Stimulated activated naive CD8-positive, alpha-beta T cell treated with anti-CD3 and anti-CD28 coated beads, Interleukin-15, amount 100 ng/mL, for 72 hours (primary cell): ENCODE measurements at regions not wholly inside any gene's neighbourhood (a gene's known extent, or its start where the extent isn't known, plus 50 kb on each side); places are given as distances from the start of the nearest gene placed in this dataset.

Experiments used
- ATAC-seq: fragments of 150-1000 bp; cut with Tn5 transposase; 2 replicates; pipeline ENCODE4 v1.10.0; 2021; ENCODE audit warnings: mild to moderate bottlenecking, moderate library complexity
- DNase-seq, 2 donors: peaks; one replicate each; pipeline ENCODE4 v3.0.0; 2021 to 2022
- H3K27ac Mint-ChIP-seq, 2 donors: one replicate each; pipeline ENCODE4 v1.8.0; 2022; ENCODE audit warnings: mild to moderate bottlenecking in 2 of 2, mixed read lengths in 2 of 2, moderate library complexity in 2 of 2
- H3K27me3 Mint-ChIP-seq: one replicate; pipeline ENCODE4 v1.8.0; 2022; ENCODE audit warnings: mixed read lengths
- H3K4me1 Mint-ChIP-seq: one replicate; pipeline ENCODE4 v1.8.0; 2022; ENCODE audit warnings: mild to moderate bottlenecking, mixed read lengths
- H3K4me3 Mint-ChIP-seq, 2 donors: one replicate each; pipeline ENCODE4 v1.8.0; 2022; ENCODE audit warnings: mild to moderate bottlenecking in 2 of 2, mixed read lengths in 2 of 2, moderate library complexity in 1 of 2
- H3K9me3 Mint-ChIP-seq, 2 donors: one replicate each; pipeline ENCODE4 v1.8.0; 2022; ENCODE audit warnings: mixed read lengths in 2 of 2

DNA sequence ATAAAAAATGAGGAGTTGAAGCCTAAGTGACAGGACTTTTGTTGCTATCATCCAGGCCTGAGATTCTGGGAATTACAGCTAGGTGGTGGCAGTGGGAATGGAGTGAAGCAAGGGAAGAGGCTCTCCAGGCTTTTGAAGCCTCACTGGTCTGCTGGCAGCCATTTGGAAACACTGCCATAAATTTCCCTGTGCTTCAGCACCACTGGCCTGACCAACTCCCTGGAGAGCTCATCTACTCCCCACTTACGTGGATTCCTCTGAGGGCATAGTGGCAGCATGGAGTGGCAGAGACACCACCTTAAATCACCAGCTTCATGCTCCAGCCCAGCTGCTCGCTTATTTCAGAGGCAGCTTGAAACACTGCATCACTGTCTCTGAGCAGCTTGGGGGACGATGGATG, 518.2 kb downstream of the TLR4 start:
- Mint-ChIP-seq H3K9me3 (peaks cover 4 to 8% of the 10 kb centered on the region in 2 donors), H3K27ac (no peak overlapping the region), H3K4me1 (no peaks in the 10 kb centered on the region), H3K27me3 (no peaks in the 10 kb centered on the region), H3K4me3 (no peak overlapping the region)
- no peak for DNase-seq
- ATAC-seq: no peak

- no peaks in the 10 kb centered on the region for H3K4me1 Mint-ChIP-seq
- peaks cover 4 to 8% of the 10 kb centered on the region in 2 donors for H3K9me3 Mint-ChIP-seq
- no peak for ATAC-seq
- no peak overlapping the region for H3K4me3 Mint-ChIP-seq
- no peak overlapping the region for H3K27ac Mint-ChIP-seq
- H3K27me3 Mint-ChIP-seq: no peaks in the 10 kb centered on the region
- no peak for DNase-seq
Observed at GRCh38 chr9:118223111-118223510, 518.9 kb downstream of the TLR4 start.

DNA sequence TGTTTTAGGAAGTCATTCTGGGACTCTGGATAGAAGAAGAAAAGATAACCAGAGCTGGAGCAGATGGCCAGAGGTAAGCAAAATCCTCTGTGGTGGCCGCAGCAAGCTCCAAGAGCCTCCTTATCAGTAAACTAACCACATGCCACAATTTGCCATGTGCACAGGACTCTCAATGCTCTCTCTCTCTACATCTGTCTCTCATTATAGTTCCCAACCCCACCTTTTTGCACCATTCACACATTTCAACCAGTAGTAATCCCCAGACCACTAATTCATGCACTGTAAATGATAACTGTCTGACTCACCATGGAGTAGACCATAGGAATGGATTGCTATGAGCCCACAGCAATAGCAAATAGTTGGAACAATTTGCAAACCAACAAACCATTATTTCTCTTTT, 526.1 kb downstream of the TLR4 start:
- Mint-ChIP-seq H3K4me1 (no peaks in the 10 kb centered on the region), H3K27me3 (no peaks in the 10 kb centered on the region), H3K4me3 (no peak overlapping the region), H3K27ac (no peak overlapping the region), H3K9me3 (peaks cover 0 to 9% of the 10 kb centered on the region in 2 donors)
- DNase-seq (no peak), ATAC-seq (no peak)

DNA sequence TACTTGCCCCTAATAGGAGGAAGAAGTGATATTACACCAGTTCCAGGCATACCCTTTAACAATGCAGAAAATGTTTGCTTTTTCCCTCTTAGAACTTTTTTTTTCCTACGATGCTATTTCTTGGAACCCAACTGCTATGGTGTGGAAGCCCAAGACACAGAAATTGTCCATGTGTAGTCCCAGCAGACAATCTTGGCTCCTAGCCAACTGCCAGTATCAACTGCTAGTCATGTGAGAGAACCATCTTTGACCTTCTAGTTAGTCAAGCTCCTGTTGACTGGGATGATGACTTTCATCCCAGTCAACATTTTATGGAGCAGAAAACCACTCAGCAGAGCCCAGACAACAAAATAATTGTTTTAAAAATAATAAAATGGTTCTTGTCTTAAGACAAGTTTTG, 532.4 kb downstream of the TLR4 start:
- Mint-ChIP-seq H3K4me1 (no peaks in the 10 kb centered on the region), H3K27ac (no peak overlapping the region), H3K9me3 (peaks cover 0 to 9% of the 10 kb centered on the region in 2 donors), H3K4me3 (no peak overlapping the region), H3K27me3 (no peaks in the 10 kb centered on the region)
- DNase-seq (no peak), ATAC-seq (no peak)

DNA sequence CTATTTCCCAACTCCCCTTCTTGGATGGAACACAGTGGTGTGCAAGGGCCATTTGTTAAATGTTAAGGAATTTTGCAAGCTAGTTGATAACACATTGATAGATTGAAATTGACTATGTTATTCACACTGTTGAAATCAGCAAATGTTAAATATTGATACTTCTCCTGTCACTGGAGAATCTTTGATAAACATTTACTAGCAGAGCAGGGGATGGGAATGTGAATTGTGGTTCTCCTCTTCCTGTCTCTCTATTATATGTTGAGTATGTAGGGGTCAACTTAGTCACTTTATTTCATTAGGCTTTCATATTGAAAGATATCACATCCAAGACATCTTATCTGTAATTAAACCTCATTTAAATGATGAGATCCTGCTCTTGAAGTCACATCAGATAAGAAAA, 533.9 kb downstream of the TLR4 start:
- Mint-ChIP-seq H3K4me3 (no peak overlapping the region), H3K27ac (no peak overlapping the region), H3K9me3 (no peaks in the 10 kb centered on the region), H3K4me1 (no peaks in the 10 kb centered on the region), H3K27me3 (no peaks in the 10 kb centered on the region)
- no peak for DNase-seq
- no peak for ATAC-seq

DNA sequence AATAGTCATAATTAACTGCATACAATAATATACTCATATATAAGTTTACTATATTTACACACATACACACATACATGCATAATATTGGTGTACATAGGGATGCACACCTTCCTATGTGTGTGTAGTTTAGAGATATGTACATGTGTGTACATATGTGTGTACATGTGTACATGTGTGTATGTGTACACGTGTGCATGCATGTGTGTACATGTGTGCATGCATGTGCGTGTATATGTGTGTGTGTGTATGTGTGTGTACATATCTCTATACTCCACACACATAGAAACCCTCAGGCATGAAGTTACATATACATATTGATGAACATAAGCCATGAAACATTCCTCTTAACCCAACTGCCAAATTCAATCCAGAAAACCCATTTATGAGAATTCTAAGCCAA, 547.8 kb downstream of the TLR4 start:
- ATAC-seq (no peak), DNase-seq (no peak)
- Mint-ChIP-seq H3K27ac (no peak overlapping the region), H3K4me3 (no peak overlapping the region), H3K9me3 (peaks cover 0 to 13% of the 10 kb centered on the region in 2 donors), H3K27me3 (no peaks in the 10 kb centered on the region), H3K4me1 (no peaks in the 10 kb centered on the region)

- Mint-ChIP-seq H3K27me3 (no peaks in the 10 kb centered on the region), H3K9me3 (peaks cover 19% of the 10 kb centered on the region in 2 donors), H3K4me1 (no peaks in the 10 kb centered on the region), H3K4me3 (no peak overlapping the region), H3K27ac (no peak overlapping the region)
- ATAC-seq: no peak
- no peak for DNase-seq
Observed at GRCh38 chr9:118262191-118262590, 558.0 kb downstream of the TLR4 start.

DNA sequence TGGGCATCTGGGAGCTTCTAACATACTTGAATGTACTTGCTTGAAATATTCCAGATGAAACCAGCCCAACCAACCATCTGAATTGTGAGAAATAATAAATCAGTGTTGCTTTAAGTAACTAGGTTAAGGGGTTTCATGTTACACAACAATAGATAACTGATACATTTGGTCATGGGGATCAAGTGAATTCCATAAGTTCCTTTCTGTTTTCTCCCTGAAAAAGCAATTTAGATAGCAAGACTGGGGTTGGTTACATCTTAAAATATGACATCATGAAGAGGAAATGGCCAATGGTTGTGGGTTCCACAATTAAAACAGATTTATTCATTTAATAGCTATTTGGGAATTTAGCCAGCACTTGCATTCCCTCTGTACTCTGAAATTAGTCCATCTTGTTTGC, 559.7 kb downstream of the TLR4 start:
- ATAC-seq: no peak
- DNase-seq: no peak
- no peak overlapping the region for H3K27ac Mint-ChIP-seq
- H3K9me3 Mint-ChIP-seq: peaks cover 19% of the 10 kb centered on the region in 2 donors
- no peaks in the 10 kb centered on the region for H3K4me1 Mint-ChIP-seq
- no peaks in the 10 kb centered on the region for H3K27me3 Mint-ChIP-seq
- no peak overlapping the region for H3K4me3 Mint-ChIP-seq

GRCh38 chr9:118268046-118268445, 563.8 kb downstream of the TLR4 start:
- Mint-ChIP-seq H3K9me3 (peaks cover 8% of the 10 kb centered on the region in 2 donors), H3K27me3 (no peaks in the 10 kb centered on the region), H3K4me3 (no peak overlapping the region), H3K4me1 (no peaks in the 10 kb centered on the region), H3K27ac (no peak overlapping the region)
- no peak for ATAC-seq
- DNase-seq: no peak

GRCh38 chr9:118269623-118270022, 565.4 kb downstream of the TLR4 start:
- DNase-seq (no peak), ATAC-seq (no peak)
- H3K4me1 Mint-ChIP-seq: no peaks in the 10 kb centered on the region
- no peak overlapping the region for H3K27ac Mint-ChIP-seq
- H3K9me3 Mint-ChIP-seq: peaks cover 8 to 11% of the 10 kb centered on the region in 2 donors
- no peaks in the 10 kb centered on the region for H3K27me3 Mint-ChIP-seq
- H3K4me3 Mint-ChIP-seq: no peak overlapping the region

DNA sequence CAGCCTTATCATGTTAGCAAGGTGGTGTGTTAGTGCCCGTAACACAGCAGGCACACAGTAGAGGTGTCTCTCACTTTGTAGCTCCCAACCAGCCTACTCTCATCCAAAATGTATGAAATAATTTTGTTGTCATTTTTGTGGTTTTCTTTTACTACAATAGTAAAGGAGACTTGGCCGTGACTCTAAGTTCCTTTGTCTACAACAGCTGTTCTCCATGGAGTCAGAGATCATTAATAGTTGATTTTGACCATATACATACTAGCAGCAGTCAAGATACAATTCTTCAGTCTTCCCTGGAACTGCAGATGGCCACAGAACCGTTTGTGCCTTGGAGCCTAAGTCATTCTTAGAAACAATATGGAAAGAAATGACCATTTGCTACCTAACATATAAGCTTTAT, 567.1 kb downstream of the TLR4 start:
- DNase-seq (no peak), ATAC-seq (no peak)
- Mint-ChIP-seq H3K4me1 (no peaks in the 10 kb centered on the region), H3K9me3 (peaks cover 8 to 11% of the 10 kb centered on the region in 2 donors), H3K27ac (no peak overlapping the region), H3K27me3 (no peaks in the 10 kb centered on the region), H3K4me3 (no peak overlapping the region)

DNA sequence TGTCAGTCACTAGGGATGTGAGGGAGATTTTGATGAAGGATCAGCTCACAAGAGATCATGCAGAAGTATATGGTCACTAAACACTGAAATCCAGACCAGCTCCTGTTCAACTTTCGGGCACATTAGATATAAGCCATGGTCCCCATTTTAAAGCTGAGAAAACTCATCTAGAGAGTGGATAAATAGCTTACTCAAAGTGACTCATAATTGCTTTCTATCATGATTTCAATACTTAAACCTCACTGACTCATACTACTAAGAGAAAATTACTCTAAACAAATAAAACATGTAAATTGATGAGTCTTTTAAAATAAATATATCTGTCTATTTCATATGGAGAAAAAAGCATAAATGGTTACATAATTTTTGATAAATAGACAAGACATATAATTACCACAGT, 567.7 kb downstream of the TLR4 start:
- Mint-ChIP-seq H3K27ac (no peak overlapping the region), H3K4me1 (no peaks in the 10 kb centered on the region), H3K9me3 (peaks cover 8 to 11% of the 10 kb centered on the region in 2 donors), H3K27me3 (no peaks in the 10 kb centered on the region), H3K4me3 (no peak overlapping the region)
- no peak for ATAC-seq
- no peak for DNase-seq

DNA sequence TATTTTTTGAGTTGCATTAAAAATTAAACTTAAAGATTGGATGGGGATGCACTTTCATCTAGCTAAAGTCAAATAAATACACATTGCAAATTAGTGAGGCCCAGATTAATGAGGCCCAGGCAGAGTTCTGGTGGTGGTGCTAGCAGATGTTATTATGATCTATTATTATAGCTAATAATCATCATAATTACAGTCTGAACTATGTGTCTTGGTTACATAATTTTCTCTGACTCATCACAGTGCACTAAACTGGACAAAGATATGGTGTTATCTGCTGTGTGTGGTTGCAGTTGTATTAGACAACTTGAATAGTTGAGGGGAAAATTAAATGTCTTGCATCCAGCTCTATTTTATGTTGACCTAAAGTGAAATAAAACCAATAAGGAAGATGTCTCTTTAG, 568.8 kb downstream of the TLR4 start:
- no peak overlapping the region for H3K4me3 Mint-ChIP-seq
- DNase-seq (no peak), ATAC-seq (no peak)
- H3K9me3 Mint-ChIP-seq: peaks cover 8 to 11% of the 10 kb centered on the region in 2 donors
- no peak overlapping the region for H3K27ac Mint-ChIP-seq
- no peaks in the 10 kb centered on the region for H3K27me3 Mint-ChIP-seq
- H3K4me1 Mint-ChIP-seq: no peaks in the 10 kb centered on the region

DNA sequence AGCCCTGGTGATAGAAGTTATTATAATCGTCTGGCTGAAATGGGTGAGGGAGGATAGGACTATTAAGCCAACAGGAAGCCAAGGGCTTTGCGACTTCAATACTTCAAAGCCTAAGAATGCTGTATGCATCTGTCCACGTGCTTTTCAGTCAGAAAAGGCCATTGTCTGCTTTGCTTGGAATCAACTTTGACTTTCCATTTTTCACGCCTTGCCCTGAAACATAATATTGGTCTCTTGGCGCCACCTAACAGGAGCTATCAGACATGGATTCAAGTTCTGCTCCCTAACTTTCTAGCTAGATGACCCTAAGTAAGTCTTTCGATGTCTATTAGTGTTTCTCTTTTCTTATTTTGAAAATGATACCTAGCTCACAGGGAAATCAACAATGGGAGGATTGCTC, 572.6 kb downstream of the TLR4 start:
- DNase-seq (no peak), ATAC-seq (no peak)
- Mint-ChIP-seq H3K4me1 (no peaks in the 10 kb centered on the region), H3K27me3 (no peaks in the 10 kb centered on the region), H3K27ac (no peak overlapping the region), H3K4me3 (no peak overlapping the region), H3K9me3 (peaks cover 0 to 3% of the 10 kb centered on the region in 2 donors)

DNA sequence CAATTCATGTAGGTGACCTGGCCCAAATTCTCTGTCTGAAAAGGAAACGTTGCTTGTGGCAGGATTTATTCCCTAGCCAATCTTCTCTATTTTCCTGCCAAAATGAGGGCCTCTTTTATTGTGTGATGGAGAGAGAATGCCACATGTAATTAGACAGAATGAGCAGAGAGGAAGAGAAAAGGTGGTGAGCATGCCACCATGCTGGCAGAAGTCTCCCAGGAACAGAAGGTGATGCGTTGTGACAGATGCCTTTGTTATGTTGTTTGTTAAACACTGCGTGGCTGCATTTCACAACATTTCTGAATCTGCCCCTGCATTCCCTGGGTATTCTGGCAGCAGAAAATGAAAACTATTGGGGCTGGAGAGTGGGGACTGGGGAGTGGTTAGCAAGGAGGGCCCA, 577.6 kb downstream of the TLR4 start:
- no peak for ATAC-seq
- DNase-seq: no peak
- Mint-ChIP-seq H3K27me3 (no peaks in the 10 kb centered on the region), H3K27ac (no peak overlapping the region), H3K4me1 (no peaks in the 10 kb centered on the region), H3K9me3 (peaks cover 0 to 5% of the 10 kb centered on the region in 2 donors), H3K4me3 (no peak overlapping the region)

GRCh38 chr9:118283488-118283887, 579.3 kb downstream of the TLR4 start:
- no peak overlapping the region for H3K27ac Mint-ChIP-seq
- no peaks in the 10 kb centered on the region for H3K27me3 Mint-ChIP-seq
- H3K4me3 Mint-ChIP-seq: no peak overlapping the region

DNA sequence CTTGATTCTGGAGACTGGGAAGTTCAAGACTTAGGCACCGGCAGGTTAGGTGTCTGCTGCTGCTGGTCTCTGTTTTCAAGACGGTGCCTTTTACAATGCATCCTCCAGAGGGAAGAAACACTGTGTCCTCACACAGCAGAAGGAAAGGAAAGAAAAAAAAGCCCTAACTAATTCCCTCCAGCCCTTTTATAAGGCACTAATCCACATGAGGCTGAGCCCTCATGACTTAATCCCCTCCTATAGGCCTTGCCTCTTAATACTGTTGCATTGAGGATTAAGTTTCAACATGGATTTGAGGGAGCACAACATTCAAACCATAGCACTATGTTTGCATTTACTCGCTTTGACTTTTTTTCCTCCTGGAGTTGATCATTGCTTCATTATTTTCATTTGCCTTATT, 585.9 kb downstream of the TLR4 start:
- H3K27me3 Mint-ChIP-seq: no peaks in the 10 kb centered on the region
- H3K9me3 Mint-ChIP-seq: peaks cover 0 to 15% of the 10 kb centered on the region in 2 donors
- DNase-seq (no peak), ATAC-seq (no peak)
- H3K27ac Mint-ChIP-seq: no peak overlapping the region
- no peaks in the 10 kb centered on the region for H3K4me1 Mint-ChIP-seq
- H3K4me3 Mint-ChIP-seq: no peak overlapping the region

More at GRCh38 chr9:118283488-118283887, 579.3 kb downstream of the TLR4 start:
- Mint-ChIP-seq H3K9me3 (peaks cover 0 to 7% of the 10 kb centered on the region in 2 donors), H3K4me1 (no peaks in the 10 kb centered on the region)
- no peak for DNase-seq
- ATAC-seq: no peak
